Glomerular endothelial cell (primary cell): ENCODE measurements at regions not wholly inside any gene's neighbourhood (a gene's known extent, or its start where the extent isn't known, plus 50 kb on each side); places are given as distances from the start of the nearest gene placed in this dataset.
A peak's percentile ranks its signal among the peaks of the same experiment; 100 is the strongest.
"Not testable (repeated sequence)": the region's sequence is repeated elsewhere in the genome, so short reads cannot be mapped to it uniquely, and the experiment has no call there.

Experiments used
- DNase-seq: peaks from one replicate; pipeline ENCODE4 v3.0.0-alpha.2; 2011; ENCODE audit warnings: low read depth, low spot score; ENCODE audit errors: extremely low read depth

DNA sequence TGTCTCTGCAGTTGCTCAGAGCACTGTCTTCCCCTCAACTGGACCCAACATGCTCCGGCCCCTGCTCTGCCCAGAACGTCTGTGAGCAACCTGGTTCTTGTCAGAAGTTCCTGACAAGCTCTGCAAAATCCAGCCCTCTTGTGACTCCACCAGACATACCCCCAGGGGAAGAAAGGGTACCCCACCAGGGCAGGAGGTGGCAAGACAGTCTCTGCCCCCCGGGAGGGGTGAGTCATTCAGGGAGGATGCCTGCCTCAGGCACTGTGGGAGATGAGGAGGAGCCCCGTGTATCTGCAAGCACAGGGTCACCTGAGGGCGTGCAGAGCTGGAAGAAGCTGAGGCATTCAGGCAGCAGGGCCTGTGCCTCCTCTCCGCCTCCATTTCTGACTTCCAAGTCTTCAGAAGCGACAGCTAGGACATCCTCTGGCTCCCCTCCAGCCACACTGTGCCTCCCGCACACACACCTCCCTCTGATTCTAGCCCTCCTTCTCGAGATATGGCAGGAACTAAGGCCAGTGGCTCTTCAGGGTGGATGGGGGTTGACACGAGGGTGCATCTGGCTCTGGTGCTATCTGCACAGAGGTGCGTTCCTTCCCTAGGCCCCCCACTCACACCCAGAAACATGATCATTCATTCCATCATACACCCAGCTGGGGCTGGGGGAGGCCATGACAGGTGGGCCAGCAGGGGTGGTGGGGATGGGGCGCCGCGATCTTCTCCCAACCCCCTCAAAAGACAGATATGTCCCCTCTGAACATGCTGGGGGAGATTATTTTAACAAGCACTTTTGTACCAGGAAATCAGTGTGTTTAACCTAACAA, 222.2 kb downstream of the CYP26B1 start:
- DNase-seq = no peak

DNA sequence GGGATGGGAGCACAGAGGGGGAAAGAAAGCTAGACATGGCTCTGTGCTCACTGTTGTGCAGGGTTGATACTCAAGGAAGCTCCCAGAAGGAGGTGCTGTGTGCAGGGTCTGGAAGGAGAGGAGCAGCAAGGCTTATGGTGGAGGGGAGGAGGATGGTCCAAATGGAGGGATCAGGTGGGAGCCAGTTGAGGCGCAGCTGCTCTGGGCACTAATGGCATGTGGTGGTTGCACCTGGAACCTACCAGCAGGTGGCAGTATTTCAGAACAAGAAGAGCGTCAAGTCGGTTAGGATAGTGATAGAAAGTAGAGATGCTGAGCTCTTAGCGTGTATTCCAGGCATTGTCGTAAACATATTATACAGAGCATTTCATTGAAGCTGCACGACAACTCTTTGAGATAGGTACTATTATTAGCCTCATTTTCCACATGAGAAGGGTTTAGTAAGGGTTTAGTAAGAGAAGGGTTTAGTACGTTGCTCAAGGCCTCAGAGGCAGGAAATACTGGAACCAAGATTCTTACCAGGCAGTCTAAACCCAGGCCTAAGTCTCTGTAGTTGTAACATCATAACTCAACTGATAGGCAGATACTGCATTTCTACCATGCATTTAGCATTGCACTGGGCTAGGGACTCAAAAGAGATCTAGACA, 223.7 kb downstream of the CYP26B1 start:
- DNase-seq = peak; percentile 37

DNA sequence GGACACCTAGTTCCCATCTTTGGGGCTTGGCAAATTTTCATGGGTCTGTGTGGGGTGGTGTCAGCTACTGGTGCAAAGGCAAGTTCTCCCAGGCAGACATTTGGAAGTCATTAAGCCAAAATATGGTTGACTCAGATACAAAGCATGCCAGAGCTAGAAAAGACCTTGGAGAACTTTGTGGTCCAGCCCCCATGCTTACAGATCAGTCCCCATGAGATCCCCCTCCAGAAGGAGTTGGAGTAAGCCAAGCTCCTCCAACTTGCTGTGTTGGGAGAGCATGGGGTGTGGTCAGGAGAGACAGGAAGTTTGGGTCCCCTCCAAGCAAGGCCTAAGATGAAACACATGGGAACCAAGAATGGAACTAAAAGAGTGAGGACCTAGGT, 224.5 kb downstream of the CYP26B1 start:
- no peak for DNase-seq

DNA sequence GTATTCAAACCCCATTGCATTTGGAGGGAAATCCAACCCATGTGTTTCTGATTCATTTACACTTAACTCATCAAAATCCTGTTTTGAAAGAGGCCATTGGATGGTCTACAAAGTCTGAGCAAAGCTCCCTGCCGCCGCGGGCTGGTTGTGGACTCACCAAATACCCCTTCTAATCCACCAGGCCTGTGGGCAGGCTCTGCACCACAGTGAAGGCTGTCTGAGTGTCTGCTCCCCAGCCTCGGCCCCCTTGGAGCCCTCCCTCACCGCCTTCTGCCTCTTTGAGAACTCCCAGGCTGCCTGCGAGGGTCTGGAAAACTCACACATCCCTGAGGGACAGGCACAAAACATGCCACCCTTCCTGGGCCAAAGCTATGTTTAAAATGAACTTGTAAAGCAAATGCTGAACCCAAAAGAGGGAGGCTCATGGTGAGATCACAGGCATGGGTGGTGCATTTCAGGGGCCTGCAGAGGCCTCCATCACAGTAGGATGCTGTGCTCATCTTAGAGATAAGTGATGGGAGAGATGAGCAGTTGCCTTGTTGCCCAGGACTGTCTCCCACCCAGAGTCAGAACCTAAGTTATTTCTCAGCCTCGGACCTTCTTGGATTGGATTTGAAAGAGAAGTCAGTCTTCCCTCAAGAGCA, 225.0 kb downstream of the CYP26B1 start:
- DNase-seq = no peak

- no peak for DNase-seq
Measured at GRCh38 chr2:71922091-71922490, 225.6 kb downstream of the CYP26B1 start.

GRCh38 chr2:71920819-71921218, 226.8 kb downstream of the CYP26B1 start:
- not testable (repeated sequence) for DNase-seq

DNA sequence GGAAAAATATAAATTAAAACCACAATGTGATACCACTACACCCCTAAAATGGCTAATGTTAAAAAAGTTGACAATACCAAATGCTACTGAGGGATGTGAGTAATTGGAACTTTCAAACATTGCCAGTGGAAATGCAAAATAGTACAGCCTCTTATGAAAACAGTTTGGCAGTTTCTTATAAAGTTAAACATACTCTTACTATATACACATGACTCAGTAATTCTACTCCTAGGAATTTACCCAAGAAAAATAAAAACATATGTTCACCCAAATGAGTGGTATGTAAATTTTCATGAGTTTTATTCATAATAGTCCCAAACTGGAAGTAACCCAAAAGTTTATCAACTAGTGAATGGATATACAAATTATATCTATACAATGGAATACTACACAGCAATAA, 228.0 kb downstream of the CYP26B1 start:
- no peak for DNase-seq

GRCh38 chr2:71910277-71910676, 237.4 kb downstream of the CYP26B1 start:
- DNase-seq = no peak

- no peak for DNase-seq
Measured at GRCh38 chr2:71908798-71909197, 238.9 kb downstream of the CYP26B1 start.

DNA sequence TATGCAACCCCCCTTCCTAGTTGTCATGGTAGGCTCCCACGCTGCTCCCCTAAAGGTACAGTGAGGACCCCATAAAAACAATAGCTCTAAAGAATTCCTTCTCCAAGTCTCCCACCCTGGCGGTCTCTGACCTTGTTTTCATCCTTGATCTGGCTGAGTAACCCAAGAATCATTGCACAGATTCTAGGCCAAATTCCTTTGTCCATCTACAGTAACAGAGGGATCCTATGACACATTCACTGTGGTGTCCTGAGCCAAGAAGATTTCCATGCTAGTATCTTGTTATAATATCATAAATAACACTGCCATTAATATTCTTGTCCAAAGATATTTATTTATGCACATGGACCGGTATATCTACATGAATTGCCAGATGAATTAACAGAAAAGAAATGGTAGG, 240.2 kb downstream of the CYP26B1 start:
- no peak for DNase-seq

DNA sequence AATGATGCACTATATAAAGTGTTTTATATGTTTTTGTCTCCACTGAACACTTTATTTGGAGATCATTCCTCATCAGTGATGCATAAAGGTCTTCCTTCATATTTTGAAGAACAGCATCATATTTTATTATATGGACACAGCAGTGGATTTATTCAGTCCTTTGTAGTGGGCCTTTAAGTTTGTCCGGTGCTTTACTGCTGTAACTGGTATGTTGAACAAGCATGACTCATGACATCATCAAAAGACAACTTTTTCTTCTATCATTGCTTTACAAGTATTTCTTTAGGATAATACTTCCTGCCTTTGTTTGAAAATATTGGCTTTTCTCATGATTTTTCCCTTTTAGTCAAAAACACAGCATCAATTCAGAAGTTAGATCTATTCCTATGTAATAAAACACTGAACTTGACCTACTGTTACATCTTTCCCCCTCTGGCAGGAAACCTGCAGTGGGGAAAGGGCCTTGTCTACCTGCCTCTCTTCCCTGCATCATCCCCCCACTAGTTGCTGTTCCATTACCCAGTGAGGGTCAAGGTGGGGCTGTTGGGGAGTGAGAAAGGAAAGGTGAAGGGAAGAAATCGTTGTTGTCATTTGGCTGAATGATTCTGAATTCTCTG, 241.2 kb downstream of the CYP26B1 start:
- no peak for DNase-seq

GRCh38 chr2:71905205-71905604, 242.5 kb downstream of the CYP26B1 start:
- DNase-seq = no peak

DNA sequence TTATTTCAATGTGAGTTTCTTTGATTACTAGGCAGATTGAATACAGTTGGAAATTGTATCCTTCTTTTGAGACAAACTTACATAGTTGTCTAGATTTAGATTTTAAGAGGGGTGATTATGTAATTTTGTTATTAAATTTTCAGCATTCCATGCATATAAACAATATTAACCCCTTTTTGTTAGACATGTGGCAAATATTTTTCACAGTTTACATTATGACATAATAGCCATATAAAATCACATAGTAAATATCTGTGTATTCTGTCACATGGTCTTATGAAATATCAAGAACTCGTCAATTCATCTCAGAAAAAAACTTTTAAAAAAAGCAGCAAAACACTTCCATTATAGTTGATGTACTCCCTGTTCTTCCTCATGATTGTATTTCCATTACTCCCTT, 243.8 kb downstream of the CYP26B1 start:
- no peak for DNase-seq

- DNase-seq = no peak
Measured at GRCh38 chr2:71901466-71901865, 246.2 kb downstream of the CYP26B1 start.

DNA sequence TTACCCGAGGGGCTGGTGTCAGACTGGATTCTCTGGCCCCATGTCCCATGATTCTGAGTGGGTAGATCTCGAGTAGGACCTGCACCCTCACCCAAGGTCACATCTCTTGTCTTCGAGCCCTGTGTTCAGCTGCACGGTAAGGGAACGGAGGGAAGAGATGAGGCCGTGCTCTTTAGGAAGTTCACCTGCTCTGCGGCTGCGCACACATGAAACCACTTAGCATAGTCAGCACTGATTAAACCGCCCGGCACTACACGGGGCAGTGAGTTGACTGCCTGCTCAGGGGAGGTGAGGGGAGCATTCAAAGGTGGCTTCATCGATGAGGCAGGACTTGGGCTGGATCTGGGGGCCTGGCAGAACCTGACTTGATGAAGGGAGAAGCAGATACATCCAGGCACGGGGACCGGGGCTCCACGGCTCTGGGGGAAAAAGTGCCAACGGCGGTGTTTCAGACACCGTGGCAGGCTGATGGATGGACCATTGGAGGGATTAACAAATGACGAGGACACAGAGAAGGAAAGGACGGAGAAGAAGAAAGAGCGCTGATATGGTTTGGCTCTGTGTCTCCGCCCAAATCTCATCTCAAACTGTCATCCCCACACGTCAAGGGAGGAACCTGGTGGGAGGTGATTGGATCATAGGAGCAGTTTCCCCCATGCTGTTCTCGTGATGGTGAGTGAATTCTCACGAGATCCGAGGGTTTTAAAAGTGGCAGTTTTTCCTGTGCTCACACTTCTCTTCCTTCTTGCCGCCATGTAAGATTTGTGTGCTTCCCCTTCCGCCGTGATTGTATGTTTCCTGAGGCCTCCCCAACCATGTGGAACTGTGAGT, 248.6 kb downstream of the CYP26B1 start:
- DNase-seq = no peak

- no peak for DNase-seq
Measured at GRCh38 chr2:71898375-71898774, 249.3 kb downstream of the CYP26B1 start.

DNA sequence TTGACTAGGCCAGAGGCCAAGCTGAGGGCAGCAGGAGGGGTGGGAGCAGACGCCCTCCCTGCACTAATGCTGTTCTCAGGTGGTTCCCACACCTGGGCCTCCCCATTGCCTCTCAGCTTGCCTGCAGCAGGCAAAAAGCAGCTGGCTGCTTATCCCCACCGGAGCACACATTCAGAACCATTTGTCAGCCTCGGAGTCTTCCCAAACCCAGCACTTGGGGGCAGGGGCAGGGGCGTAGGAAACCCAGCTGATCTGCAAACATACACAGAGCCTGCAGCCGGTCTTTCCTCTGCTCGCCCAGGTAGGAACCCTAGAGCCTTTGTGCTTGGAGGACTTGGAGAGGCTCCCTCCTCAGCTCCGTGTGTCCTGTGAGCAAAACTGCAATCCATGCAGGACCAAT, 249.8 kb downstream of the CYP26B1 start:
- no peak for DNase-seq

DNA sequence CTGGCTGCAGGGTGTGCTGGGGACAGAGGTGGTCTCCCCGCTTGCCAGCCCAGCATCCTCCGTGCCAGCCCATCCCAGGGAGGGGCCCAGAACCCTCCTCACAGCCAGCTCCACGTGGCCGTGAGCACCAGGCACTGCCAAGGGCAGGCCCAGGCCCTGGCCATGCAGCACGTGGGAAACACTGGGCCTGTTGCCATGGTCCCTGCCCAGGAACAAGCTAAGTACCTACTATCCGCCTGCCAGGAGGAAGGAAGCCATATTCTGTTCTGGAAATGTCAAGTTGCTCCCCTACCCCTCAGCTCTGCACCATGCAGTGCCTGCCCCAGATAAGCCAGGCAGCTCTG, 250.6 kb downstream of the CYP26B1 start:
- DNase-seq = no peak

GRCh38 chr2:71896385-71897136, 251.1 kb downstream of the CYP26B1 start:
- no peak for DNase-seq
